Endothelial cell of umbilical vein (primary cell): ENCODE measurements at regions not wholly inside any gene's neighbourhood (a gene's known extent, or its start where the extent isn't known, plus 50 kb on each side); places are given as distances from the start of the nearest gene placed in this dataset.

Source experiments
- BruUV-seq: library from RNA; stranded (reverse); fragments of 400-500 nt; replicated peaks from 2 replicates; lab custom pipeline; 2021; lab: Mats Ljungman, UMichigan
- CTCF ChIA-PET: fragments of 300-600, 350-600 bp; sonication (Branson Sonifier 250); formaldehyde crosslinking; loops from one replicate; lab custom pipeline; 2021; ENCODE audit warnings: antibody characterized with exemption, inconsistent platforms; lab: Charles Lee
- POLR2A ChIA-PET: fragments of 300-600, 350-600 bp; sonication (Branson Sonifier 250); formaldehyde crosslinking; loops from one replicate; lab custom pipeline; 2021; ENCODE audit warnings: antibody characterized with exemption, inconsistent platforms; lab: Charles Lee
- DNase-seq: peaks from one replicate; pipeline ENCODE4 v3.0.0-alpha.2; 2011; ENCODE audit warnings: low read depth, low spot score
- FAIRE-seq: peaks from 2 replicates; lab custom pipeline; 2011; peaks lifted over from hg19 to GRCh38; lab: Jason Lieb, UNC
- H2AFZ ChIP-seq: 2 replicates; pipeline ENCODE4 v1.6.0; 2012; ENCODE audit warnings: low read depth, low read length, control low read depth, inconsistent platforms
- H3K27ac ChIP-seq: 2 replicates; pipeline ENCODE4 v1.5.1; 2011; ENCODE audit warnings: low read depth, mild to moderate bottlenecking, control low read depth, low read length, moderate library complexity; ENCODE audit not compliant: insufficient read depth
- H3K27me3 ChIP-seq, 2 experiments: 2 replicates each; pipeline versions ENCODE4 v1.6.0 to v1.6.1; 2011; ENCODE audit warnings: low read length in 2 of 2, mixed read lengths in 1 of 2; ENCODE audit not compliant: control insufficient read depth in 2 of 2, insufficient read depth in 2 of 2
- H3K36me3 ChIP-seq, 2 experiments: 2 replicates in 1 of 2; 3 replicates in 1 of 2; pipeline ENCODE4 v1.5.1; 2011; ENCODE audit warnings: low read length in 2 of 2, mild to moderate bottlenecking in 1 of 2, moderate library complexity in 1 of 2; ENCODE audit not compliant: control insufficient read depth in 2 of 2, insufficient read depth in 2 of 2; ENCODE audit errors: extremely low read depth in 1 of 2
- H3K4me1 ChIP-seq: 3 replicates; pipeline ENCODE4 v1.5.1; 2011; ENCODE audit warnings: mild to moderate bottlenecking, low read length; ENCODE audit not compliant: control insufficient read depth, insufficient read depth; ENCODE audit errors: extremely low read depth
- H3K4me2 ChIP-seq: 2 replicates; pipeline ENCODE4 v1.6.1; 2011; ENCODE audit warnings: low read length, control low read depth, mixed read lengths; ENCODE audit not compliant: insufficient read depth
- H3K4me3 ChIP-seq, 3 experiments: fragments of 200-600 bp in 1 of 3; sonication (generic), shearing (Covaris generic) in 1 of 3; replicated peaks in 1 of 3; 2 replicates each; pipeline ENCODE4 v1.5.1; 2011 to 2016; ENCODE audit warnings: control low read depth in 3 of 3, low read length in 3 of 3, mild to moderate bottlenecking in 2 of 3, inconsistent platforms in 1 of 3, low read depth in 1 of 3, moderate library complexity in 1 of 3; ENCODE audit not compliant: insufficient read depth in 1 of 3
- H3K79me2 ChIP-seq: 2 replicates; pipeline ENCODE4 v1.6.0; 2012; ENCODE audit warnings: low read length, inconsistent platforms; ENCODE audit not compliant: control insufficient read depth, insufficient read depth
- H3K9ac ChIP-seq: replicated peaks from 2 replicates; pipeline ENCODE3; 2011; ENCODE audit warnings: low read length, control low read depth; ENCODE audit not compliant: insufficient read depth; ENCODE audit errors: extremely low read depth
- H3K9me1 ChIP-seq: replicated peaks from 3 replicates; pipeline ENCODE4 v1.6.0; 2011; ENCODE audit warnings: mild to moderate bottlenecking, low read length; ENCODE audit not compliant: control insufficient read depth, insufficient read depth; ENCODE audit errors: extremely low read depth
- H3K9me3 ChIP-seq: replicated peaks from 2 replicates; pipeline ENCODE4 v1.5.1; 2012; ENCODE audit warnings: low read length, inconsistent platforms; ENCODE audit not compliant: control insufficient read depth, insufficient read depth
- H4K20me1 ChIP-seq: replicated peaks from 2 replicates; pipeline ENCODE3; 2011; ENCODE audit warnings: mild to moderate bottlenecking, low read length; ENCODE audit not compliant: control insufficient read depth, insufficient read depth; ENCODE audit errors: extremely low read depth
- CTCF ChIP-seq, 2 donors: IDR thresholded peaks; 1 replicate in 1 of 2; 2 replicates in 1 of 2; pipeline ENCODE4 v1.5.1; 2011; ENCODE audit warnings: low read length in 2 of 2, mild to moderate bottlenecking in 2 of 2, moderate library complexity in 2 of 2, control low read depth in 1 of 2, inconsistent platforms in 1 of 2, low read depth in 1 of 2; ENCODE audit not compliant: insufficient read depth in 1 of 2; ENCODE audit errors: extremely low read depth in 1 of 2
- EZH2 ChIP-seq: IDR thresholded peaks from 2 replicates; pipeline ENCODE4 v1.6.1; 2012; ENCODE audit warnings: borderline replicate concordance, low read depth, mild to moderate bottlenecking, moderate library complexity, low read length, inconsistent platforms; ENCODE audit not compliant: severe bottlenecking
- FOS ChIP-seq: IDR thresholded peaks from 2 replicates; pipeline ENCODE4 v1.6.1; 2011; ENCODE audit warnings: mild to moderate bottlenecking, low read length, moderate library complexity, borderline replicate concordance; ENCODE audit not compliant: insufficient read depth
- GATA2 ChIP-seq: IDR thresholded peaks from 2 replicates; pipeline ENCODE4 v1.7.0; 2011; ENCODE audit warnings: low read depth, mild to moderate bottlenecking, moderate library complexity, mixed read lengths, low read length; ENCODE audit not compliant: insufficient read length, insufficient read depth
- JUN ChIP-seq: IDR thresholded peaks from 2 replicates; pipeline ENCODE4 v1.6.1; 2011; ENCODE audit warnings: borderline replicate concordance, low read depth; ENCODE audit not compliant: insufficient read length, insufficient read depth
- MAX ChIP-seq: IDR thresholded peaks from 2 replicates; pipeline ENCODE4 v1.6.1; 2011; ENCODE audit not compliant: insufficient read depth, insufficient read length
- MYC ChIP-seq: IDR thresholded peaks from one replicate; pipeline ENCODE4 v1.6.1; 2011; ENCODE audit warnings: mild to moderate bottlenecking, low read depth, low read length
- POLR2A ChIP-seq: IDR thresholded peaks from 2 replicates; pipeline ENCODE4 v1.6.1; 2012; ENCODE audit warnings: low read depth, mild to moderate bottlenecking, control low read depth, low read length
- POLR2AphosphoS5 ChIP-seq: IDR thresholded peaks from 2 replicates; pipeline ENCODE4 v1.6.1; 2012; ENCODE audit warnings: low read depth, mild to moderate bottlenecking, control low read depth, low read length, moderate library complexity; ENCODE audit not compliant: insufficient read depth
- dilution Hi-C: fragments of 300-500 bp; cut with MboI; formaldehyde crosslinking; loops from one replicate; pipeline ENCODE4 v1.15.0; 2019; ENCODE audit warnings: low sequenced_read_pairs; ENCODE audit not compliant: extremely low pct_ligation_motif_present
- intact Hi-C: fragments of 100-400 bp; cut with micrococcal nuclease; formaldehyde crosslinking; loops from one replicate; pipeline ENCODE4 v1.10.0; 2022

- Histone ChIP-seq H2AFZ (no peak overlapping the region), H3K9me1 (no peaks in the 10 kb centered on the region), H3K4me1 (no peaks in the 10 kb centered on the region), H3K27ac (no peak overlapping the region), H3K36me3 (no peaks in the 10 kb centered on the region), H3K9me3 (no peaks in the 10 kb centered on the region), H3K4me3 (no peak overlapping the region), H3K79me2 (no peaks in the 10 kb centered on the region), H3K9ac (no peak overlapping the region), H3K4me2 (no peak overlapping the region), H3K27me3 (no peaks in the 10 kb centered on the region), H4K20me1 (no peaks in the 10 kb centered on the region)
- no peak for DNase-seq
- dilution Hi-C loops: no loop called here
- no peak for TF ChIP-seq POLR2AphosphoS5
- no peak for TF ChIP-seq MAX
- no peak for TF ChIP-seq FOS
- TF ChIP-seq EZH2: no peak
- no peak for TF ChIP-seq POLR2A
- TF ChIP-seq GATA2: no peak
- TF ChIP-seq JUN: no peak
- TF ChIP-seq MYC: no peak
- TF ChIP-seq CTCF (IDR thresholded peaks at IDR 0.05; ENCODE audit: extremely low read depth in 1 of 2, insufficient read depth in 1 of 2, low read depth in 1 of 2, low read length in 2 of 2): no peak
- no TSS peak for BruUV-seq
- intact Hi-C loops: no loop called here
- ChIA-PET CTCF (interaction anchor here (1.1 kb wide), 1 partner anchor 12 kb away, joined by 3 read pairs; no protein-coding TSS in a partner anchor), POLR2A (no interaction called here)
- FAIRE-seq: no peak
Observed at GRCh38 chr2:176496761-176497160, 227.5 kb downstream of the MTX2 start.
